Activated gamma-delta T cell treated with Interleukin-2 at 50 U/mL for 16 hours (primary cell): ENCODE measurements at regions not wholly inside any gene's neighbourhood (a gene's known extent, or its start where the extent isn't known, plus 50 kb on each side); places are given as distances from the start of the nearest gene placed in this dataset.

ENCODE experiments used
- DNase-seq: peaks from one replicate; pipeline ENCODE4 v3.0.0-alpha.2; 2020

DNA sequence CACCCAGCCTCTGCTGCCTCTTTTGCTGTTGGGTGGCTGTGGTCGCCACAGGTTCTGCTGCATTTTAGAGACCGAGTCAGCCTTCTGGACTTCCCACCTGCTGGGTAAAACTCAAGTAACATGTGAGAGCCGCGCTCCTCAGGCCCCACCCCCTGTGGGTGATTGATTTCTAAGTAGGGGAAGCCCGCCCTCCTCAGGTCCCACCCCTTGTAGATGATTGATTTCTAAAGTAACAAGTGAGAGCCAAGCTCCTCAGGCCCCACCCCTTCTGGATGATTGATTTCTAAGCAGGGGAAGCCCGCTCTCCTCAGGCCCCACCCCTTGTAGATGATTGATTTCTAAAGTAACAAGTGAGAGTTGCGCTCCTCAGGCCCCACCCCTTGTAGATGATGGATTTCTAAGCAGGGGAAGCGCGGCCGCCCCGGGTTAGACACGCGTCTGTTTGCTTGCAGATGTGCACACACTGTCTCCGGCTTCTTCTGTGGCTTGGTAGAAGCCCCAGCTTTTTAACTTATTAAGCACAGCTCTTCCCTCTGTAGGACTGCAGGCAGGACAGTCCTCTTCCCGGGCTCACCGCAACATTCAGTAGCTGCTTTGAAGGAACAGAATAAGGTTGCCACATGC lies 83.4 kb downstream of the FAM43A start:
- peak; percentile 93 for DNase-seq

DNA sequence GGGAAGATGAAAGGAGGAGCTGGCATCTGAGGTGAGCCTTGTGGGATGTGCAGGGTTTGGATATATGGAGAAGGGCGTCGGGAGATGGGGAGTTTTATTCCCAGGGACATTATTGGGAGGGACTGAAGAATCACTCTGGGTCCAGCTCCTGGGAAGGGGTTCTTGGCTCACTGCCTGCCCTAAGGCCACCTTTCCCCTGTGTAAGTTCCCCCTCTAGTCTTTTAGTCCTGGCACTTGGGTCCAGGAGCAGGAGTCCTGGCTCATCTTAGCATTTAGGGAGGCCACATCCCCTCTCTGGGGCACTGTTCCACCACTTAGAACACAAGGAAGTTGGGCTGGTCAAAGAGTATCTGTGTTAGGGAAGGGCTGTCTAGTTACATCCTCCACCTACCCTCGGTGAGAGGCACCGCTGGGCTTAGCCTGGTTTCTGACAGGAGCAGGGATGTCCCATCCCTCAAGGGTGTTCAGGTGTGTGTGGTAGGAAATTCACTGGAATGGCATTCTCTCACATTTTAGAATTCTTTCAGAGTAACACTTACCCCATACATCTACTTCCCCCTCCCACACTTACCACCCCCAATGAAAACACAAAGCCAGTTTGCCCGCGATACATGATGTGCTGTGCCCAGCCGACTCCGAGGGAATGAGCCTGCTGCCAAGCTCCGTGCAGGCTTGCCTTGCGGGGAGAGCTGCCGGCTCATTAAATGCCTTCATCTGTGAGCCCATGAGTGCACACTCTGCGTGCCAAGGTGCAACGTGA lies 86.7 kb downstream of the FAM43A start:
- DNase-seq = no peak

DNA sequence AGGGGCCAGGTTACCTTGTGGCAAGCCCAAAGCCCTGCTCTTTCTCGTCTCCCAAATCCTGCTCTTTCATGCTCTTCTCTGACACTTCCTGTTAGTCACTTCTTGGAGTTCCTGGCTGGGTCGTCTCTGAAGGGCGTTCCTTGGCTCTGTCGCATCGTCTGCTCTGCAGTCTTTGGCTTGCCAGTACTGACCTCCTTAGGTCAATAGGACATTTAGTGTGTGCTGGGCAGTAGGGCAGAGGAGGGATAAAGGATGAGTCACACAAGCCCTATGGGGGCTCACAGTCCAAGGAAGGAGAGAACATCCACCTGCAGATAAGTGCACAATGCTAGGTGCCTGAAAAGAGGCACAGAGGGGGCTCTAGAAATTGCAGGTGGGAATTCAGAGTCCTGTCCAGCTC lies 87.5 kb downstream of the FAM43A start:
- DNase-seq = no peak

DNA sequence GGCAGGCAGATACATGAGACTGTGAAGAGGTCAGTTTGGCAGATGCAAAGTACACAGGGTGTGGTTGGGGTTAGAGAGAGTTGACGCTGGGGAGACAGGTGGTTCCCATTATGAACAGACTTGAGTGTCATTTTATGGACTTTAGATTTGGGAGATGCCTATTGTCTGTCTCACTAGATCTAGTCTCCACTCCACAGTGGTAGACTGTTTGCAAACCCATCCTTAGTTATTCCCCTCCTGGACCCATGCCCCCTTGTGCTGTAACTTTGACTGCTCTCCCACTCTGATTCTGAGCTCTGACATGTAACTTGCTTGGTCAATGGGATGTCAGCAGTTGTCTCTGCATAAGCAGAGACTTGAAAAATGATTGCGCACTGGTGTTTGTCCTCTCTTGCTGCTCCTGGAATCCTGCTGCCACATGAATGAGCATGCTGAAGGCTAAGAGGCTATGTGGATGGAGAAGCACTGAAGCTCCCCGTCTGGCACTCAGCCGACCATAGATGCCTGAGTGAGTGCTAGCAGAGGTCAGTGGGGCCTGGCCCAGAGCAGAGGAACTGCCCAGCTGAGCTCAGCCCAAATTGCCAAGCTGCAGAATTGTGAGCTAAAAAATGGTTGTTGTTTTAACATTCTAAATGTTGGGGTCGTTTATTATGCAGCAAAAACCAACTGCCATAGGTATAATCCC lies 88.2 kb downstream of the FAM43A start:
- no peak for DNase-seq

DNA sequence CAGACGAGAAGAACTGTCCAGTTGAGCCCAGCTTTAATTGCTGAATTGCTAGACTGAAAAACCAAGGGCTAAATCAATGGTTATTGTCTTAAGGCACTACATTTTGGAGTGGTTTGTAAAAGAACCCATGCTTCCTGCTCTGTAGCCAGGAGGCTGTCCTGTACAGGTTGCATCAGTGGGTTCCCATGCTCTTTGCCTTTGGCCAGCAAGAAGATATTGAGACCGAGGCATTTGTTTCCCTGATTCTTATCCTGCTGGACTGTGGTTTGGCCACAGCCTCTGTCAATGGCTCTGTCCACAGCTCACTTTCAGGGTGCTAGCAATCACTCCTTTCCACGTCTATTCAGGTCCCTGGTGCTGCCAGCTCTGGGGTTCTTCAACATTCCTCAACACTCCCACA lies 89.6 kb downstream of the FAM43A start:
- DNase-seq = no peak

DNA sequence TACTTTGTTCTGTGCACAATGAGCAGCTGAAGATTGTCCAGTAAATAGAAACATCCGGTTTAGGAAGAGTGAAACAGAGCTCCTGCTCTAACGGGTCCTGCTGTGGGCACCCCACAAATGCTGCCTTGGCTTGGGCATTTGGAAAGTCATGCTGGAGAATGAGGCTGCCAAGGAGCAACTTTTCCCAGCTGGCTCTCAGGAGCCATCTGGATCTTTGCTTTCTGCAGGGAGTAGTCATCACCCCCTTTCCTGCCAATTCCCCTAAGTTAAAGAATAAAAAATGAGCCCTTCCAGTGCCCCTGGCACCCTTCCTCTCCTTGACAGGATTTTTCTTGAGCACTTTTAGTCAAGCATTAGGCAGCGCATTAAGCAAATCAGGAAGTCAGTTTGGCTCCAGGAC lies 90.0 kb downstream of the FAM43A start:
- no peak for DNase-seq

DNA sequence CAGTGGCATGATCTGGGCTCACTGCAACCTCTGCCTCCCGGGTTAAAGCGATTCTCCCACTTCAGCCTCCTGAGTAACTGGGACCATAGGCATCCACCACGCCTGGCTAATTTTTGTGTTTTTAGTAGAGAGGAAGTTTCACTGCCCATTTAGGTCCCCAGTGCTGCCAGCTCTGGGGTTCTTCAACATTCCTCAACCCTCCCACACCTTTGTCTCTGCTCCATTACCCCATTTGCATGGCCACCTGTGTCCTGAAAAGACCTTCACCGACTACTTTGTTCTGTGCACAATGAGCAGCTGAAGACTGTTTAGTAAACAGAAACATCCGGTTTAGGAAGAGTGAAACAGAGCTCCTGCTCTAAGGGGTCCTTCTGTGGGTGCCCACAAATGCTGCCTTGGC lies 92.0 kb downstream of the FAM43A start:
- DNase-seq = no peak

DNA sequence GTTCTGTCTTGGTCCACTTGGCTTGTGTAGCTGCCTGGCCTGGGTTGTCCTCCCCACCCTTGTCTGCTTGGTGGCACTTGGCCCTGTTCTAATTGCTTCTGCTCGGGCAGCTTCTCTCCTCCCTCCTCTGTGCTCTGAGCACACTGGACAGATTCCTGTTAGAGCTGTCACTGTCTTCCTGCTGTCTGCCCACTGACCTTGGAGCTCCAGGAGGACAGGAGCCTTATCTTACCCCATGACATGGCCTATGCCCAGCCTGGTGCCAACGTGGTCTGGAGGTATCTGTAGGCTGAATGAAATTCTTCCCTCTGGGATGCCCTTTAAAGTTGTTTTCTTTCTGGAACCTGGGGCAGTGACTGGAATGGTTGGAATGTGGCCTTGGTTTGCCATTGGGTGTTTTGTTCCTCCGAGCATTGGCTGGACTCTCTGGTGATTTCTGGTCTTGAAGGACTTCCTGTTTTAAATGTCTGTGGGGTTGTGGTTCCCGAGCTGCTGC lies 94.1 kb downstream of the FAM43A start:
- DNase-seq = no peak

DNA sequence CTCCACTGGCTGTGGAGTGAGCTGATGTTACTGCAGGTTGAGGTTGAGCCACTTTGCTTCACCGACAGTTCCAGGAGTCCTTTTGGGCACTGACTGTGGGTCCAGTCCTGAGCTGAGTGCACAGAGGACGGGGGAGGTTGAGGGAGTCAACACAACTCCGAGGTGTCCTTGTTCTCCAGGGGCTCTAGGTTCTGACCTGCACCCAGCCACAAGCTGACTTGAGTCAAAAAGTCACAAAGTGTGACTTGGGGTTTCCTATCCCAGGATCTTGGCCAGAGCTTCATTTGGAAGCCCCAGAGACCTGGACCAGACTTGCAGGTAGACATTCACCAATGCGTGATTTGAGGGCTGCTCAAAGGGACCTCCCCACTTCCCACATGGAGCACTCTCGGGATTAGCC lies 95.0 kb downstream of the FAM43A start:
- DNase-seq = no peak

DNA sequence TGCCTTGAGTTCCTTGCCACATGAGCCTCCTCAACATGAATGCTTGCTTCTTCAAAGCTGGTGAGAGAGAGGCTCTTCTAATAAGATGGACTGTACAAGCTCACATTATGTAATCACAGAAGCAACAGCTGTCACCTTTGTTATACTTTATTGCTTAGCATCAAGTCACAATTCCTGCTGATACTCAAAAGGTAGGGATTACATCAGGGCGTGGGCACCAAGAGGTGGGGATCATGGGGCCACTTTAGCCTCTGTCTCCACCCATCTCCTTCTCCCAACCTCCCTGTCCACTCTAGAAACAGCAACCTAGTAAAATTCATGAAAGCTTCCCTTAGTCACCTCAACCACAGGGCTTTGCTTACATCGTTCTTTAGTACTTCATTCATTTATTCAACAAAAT lies 95.9 kb downstream of the FAM43A start:
- no peak for DNase-seq

DNA sequence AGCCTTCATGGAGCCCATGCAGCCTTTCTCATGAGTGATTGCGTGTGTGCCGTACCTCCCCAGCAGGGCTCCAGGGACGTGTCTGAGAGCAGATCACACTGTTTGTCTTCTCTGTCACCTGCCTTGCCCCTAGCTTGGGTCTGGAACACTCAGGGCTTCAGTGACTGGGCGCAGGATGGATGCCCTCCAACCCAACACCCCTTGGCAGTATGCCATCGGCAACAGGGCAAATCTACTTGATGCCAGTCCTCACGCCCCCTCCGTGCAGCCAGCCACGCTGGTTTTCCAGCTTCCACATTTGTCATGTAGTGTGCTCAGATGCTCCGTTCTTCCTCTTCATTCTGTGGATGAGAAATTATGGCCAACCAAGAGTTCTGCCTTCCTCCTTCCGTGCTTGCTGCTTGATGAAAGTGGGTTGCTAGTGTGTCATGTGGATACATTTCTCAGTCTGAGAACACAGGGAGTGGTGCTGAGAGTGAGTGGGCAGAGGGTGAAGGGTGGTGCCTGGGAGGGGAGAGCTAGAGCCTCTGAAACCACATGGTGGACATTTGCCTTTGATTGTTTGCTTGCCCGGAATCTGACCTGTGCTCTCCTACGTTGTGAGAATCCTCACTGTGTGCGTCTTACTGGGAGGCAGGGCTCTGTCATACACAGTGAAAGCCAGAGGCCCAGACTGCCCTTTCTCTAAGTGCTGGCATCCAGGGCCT lies 97.2 kb downstream of the FAM43A start:
- DNase-seq = no peak

DNA sequence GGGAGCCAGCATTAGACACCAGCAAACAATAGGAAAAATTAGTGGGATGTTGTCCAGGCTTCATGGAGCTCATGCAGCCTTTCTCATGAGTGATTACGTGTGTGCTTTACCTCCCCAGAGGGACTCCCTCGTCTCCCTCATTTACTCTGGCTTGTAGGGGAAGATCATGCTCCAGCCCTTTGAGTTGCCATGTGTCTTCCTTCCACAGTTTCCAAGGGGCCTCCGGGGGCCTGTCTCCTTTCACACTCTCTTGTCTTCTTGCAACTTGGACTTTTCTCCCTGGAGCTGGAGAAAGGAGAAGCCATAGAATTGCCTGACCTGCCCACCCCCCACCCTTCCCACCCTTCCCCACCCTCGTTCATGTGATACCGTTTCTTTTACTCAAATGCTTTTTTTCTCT lies 98.7 kb downstream of the FAM43A start:
- no peak for DNase-seq

DNA sequence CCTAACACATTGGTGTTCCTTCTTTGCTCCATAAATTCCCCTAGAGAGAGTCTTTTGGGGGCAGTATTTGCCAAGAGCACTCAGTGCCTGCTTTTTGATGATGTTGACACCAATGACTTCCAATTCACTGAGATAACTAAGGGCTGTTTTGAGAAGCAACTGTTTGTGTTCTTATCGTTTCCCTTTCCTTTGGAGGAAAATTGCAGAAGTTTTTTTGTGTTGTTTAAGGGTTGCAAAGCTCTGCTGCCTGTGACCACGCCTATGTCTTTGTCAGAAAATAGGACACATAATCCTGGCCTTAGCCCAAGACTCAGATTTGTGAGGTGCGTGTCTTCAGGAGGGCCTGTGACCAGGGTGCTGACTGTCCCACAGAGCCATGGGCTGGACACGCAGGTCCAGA lies 99.6 kb downstream of the FAM43A start:
- DNase-seq = no peak

DNA sequence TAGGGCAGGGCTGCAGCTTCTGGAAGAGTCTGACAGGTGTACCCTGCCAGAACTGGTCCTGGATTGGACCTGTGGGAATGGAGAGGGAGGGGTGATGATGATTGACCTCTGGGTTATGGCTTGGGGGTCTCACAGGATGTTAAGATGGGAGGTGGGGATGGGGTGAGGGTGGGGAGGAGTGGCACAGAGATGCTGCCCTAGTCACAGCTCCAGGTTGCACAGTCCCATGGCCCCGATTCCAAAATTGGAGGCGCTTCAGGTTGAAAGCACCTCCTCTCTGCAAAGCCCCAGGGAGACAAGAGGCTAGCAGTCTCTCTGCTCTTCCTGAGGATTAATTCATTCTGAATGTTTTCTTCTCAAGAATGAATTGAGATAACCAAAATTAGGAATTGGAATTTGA lies 101.4 kb downstream of the FAM43A start:
- DNase-seq = no peak

DNA sequence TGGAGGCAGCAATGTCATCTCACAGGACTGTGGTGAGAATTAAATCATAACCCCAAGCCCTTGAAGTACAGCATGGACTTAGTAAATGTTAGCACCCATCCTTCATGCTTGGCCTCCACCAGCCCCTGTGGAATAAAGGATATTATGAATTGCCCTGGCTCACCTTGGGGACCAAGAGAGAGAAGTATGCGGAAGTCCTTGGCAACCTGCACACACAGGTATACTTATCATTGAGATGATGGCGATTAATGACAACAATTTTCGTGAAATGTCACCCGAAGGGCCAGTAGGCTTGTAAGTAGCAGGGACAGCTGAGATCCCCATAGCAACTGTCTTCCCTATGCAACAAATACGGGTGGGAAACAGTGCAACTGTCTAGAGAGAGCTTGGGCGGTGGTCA lies 102.0 kb downstream of the FAM43A start:
- DNase-seq = no peak

DNA sequence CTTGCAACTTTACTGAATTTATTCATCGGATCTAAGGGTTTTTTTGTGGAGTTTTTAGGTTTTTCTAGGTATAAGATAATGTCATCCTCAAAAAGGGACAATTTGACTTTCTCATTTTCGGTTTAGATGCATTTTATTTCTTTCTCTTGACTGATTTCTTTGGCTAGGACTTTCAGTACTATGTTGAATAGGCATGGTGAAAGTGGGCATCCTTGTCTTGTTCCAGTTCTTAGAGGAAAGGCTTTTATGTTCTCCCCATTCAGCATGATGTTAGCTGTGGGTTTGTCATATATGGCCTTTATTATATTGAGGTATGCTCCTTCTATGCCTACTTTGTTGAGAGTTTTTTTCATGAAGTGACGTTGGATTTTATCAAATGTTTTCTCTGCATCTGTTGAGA lies 106.7 kb downstream of the FAM43A start:
- DNase-seq = no peak

DNA sequence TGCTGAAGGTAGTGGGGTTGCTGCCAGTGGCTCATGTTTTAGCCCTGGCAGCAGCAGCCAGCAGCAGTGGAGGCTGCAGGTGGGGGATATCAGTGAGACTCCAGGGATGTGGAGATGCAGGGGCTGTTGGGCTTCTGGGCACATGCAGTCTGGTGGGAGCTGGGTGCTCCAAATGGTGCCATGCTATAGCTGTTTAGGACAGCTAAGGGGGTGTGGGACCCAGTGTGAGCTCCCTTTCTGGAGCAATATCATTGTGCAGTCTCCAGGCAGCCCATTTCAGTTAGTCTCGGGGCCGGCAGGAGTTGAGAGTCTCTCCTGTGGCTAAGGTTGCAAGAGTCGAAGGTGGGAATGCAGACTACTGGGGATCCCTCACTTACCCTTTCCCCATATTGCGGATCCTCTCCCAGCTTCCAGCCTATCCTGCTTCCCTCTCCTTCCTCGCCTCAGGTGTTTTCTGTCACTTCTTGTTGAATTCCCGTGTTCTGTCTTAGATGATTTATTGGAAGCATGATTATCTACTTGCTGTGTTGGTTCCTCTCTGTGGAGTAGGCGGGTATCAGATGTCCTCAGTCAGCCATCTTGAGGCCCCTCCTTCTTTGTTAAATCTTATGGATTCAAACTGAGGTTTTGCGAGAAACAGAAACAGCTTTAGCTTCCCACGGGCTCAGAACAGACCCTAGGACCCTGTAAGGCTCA lies 112.0 kb downstream of the FAM43A start:
- no peak for DNase-seq

DNA sequence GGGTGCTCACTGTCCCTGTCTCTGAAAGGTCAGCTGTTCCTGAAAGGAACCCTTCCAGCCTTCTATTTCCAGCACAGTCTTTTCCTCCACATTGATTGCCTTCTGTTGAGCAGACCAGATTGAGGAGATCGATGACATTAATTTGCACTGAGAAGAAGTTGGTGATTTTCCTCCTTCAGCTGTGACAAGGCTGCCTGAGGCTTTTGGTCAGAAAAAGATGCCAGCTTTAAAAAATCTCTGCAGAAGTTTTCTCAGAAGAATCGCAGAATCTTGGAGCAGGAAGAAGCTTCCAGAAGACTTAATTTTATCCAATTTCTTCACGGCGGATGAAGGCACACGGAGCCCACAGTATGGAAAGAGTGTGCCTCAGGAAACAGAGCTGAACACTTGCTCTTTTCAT lies 112.8 kb downstream of the FAM43A start:
- no peak for DNase-seq

DNA sequence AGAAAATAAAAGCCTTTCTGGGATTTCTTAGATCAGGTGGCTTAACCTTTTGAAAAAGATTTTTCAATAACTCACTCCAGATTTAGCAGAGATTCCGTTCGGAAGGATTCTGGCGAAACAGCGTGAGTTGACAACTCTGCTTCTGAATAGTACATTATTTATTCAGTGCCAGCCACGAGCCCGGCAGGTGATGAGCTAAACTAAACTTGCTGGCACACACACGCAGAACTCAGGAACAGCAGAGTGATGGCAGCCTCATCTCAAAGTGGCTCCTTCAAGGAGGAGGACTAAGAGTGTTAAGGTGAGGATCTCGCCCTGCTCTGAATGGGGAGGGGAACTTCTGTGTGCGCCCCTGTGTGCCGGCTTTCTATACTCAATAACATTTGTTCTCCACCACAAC lies 114.3 kb downstream of the FAM43A start:
- DNase-seq = no peak

DNA sequence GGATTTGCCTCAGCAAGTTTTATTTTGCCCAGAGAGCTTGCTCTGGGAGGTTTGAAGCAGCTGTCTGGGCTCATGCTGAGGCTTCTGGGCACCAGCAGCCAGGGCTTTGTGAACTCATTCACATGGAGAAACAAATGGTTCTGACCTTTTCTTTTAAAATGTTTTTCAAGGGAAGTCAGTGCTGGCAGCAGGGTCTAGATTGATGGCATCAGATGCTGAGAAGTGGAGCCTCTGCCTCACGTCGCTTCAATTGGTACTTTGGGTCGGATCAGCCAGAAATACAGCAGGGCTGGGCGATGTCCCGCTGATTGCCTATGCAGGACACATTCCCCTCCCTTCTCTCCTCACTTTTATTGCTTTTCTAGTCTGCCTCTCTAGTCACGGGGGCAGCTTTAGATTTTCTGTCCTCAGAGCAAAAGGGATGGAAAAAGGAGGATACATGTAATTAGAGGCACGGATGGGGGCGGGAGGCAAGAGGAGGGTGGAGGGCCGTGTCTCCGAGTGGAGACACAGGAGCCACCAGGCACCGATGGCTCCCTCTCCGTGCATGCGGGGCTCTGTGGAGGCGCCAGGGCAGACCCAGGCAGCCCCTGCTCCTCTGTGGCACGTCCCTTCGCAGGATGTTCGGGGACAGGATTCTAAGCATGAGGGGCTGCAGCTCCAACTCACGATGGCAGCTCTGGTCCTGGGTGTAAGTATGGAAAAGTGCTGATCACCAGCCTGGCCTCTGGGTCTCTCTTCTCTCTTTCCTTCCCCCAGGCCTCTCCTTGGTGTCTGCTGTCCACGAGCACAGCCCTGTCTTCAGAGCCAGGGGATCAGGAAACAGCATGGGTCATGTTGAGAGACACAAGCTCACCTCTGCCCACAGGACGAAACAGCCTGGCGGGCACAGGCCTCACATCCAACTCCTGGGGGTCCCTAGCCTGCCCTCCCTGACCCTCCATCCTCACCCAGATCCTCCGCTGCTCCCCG lies 116.1 kb downstream of the FAM43A start:
- no peak for DNase-seq

DNA sequence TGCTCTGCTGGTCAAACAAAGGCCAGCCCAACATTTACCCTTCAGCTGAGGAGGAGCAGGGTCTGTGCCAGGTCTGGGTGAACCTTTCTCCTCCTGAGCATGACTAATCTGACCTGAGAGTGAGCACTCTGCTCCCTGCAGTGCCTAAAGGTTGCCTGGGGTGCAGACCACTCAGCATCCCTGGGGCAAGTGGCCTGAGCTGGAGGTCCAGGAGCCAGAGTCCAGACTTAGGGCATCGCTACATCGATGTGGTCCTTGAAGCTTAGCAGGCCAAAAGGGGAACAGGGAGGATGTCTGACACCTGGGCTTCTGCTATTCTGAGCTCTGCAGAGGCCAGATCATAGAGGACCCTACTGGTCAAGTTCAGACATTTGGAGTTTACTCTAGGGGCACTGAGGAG lies 119.1 kb downstream of the FAM43A start:
- no peak for DNase-seq

DNA sequence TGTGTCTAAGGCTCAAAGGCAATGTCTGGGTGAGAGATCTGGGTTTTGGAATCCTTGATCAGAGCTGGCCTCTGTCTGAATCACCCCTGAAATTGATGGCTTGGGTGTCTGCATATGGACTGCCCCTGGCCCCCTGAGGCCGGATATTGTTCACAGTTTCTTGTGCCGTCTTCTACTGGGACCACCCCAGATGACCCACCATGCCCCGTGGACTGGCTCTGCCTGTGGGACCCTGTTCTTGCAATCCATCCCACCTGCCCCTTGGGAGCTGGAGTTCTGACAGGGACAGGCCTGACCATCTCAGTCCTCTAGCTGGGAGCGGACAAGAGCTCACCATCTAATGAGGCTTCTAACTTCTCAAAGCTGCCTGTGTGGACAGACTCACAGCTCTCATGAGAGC lies 119.9 kb downstream of the FAM43A start:
- no peak for DNase-seq
